Islet of Langerhans (tissue), 1 donor: ENCODE measurements at regions not wholly inside any gene's neighbourhood (a gene's known extent, or its start where the extent isn't known, plus 50 kb on each side); places are given as distances from the start of the nearest gene placed in this dataset.
"Not testable (repeated sequence)": the region's sequence is repeated elsewhere in the genome, so short reads cannot be mapped to it uniquely, and the experiment has no call there.

Experiments used
- FAIRE-seq: peaks from one replicate; lab custom pipeline; 2011; peaks lifted over from hg19 to GRCh38; lab: Jason Lieb, UNC

- FAIRE-seq = no peak
These were observed 53.8 kb downstream of the GJD2 start for GRCh38 chr15:34700891-34701427.

DNA sequence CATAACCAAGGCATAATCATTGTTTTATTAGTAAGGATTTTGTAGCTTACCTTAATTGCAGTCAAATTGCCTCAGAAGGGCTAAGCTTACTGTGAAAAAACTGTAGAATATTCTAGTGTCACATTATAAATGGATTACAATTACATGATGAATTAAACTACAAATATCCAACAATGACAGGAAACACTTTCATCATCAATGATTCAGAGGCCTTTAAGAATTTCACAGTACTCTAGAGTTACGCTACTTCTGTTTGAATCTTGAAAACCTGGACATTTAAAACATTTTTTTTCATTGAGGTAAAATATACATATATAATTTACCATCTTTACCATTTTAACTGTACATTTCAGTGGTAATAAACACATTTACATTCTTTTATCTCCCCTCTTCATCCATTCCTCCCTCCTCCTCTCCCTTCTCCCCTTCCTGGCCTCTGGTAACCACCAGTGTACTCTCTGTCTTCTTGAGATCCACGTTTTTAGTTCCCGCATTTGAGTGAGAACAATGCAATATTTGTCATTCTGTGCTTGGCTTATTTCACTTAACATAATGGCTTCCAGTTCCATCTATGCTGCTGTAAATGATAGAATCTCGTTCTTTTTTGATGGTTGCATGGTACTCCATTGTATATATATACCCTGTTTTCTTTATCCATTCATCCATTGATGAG lies 54.7 kb downstream of the GJD2 start:
- no peak for FAIRE-seq

- no peak for FAIRE-seq
These were observed 58.3 kb downstream of the GJD2 start for GRCh38 chr15:34696506-34696905.

DNA sequence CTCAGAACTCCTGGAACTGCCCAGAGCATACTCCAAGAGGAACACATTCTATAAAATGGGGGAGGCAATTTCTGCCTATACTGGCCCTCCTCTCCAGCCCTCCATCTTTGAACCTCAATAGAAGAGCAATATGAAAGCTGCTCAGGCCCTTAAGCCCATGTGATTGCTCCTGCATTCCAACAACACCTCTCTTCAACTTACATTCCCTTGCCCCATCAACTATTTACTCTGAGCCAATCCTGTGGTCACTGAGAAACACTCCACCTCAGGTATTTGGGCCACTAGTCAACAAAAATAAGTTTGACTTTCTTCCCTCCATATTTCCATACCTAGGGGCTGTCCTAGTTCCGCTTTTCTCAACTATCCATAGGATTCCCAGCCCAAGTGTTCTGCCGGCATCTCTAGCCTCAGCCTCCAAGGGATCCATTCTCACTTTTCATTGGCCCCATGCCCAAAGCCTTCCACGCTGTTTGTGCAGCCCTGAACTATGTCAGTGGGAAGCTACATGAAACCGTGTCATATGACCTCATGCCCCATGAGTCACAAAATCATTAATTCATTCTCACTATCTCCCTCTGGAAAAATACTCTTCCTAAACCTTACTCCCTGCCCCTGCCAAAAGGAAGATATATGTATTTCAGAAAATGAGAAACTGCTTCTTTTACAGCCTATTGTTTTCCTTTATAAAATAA lies 61.6 kb downstream of the GJD2 start:
- no peak for FAIRE-seq

GRCh38 chr15:34691034-34691433 lies 63.8 kb downstream of the GJD2 start:
- no peak for FAIRE-seq

DNA sequence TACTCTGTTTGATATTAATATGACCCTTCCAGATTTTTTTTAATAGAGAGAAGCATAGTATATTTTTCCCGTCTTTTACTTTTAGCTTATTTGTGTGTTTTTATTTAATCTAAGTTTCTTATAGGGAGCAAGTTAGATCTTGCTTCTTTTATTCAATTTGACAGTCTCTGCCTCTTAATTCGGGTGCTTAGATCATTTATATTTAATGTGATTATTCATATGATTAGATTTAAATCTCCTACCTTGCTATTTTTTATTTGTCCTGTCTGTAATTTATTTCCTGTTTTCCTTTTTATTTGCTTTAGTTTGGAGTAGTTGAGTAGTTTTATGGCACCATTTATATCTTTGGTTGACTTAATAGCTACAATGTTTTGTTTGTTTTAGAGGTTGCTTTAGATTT lies 66.1 kb downstream of the GJD2 start:
- no peak for FAIRE-seq

DNA sequence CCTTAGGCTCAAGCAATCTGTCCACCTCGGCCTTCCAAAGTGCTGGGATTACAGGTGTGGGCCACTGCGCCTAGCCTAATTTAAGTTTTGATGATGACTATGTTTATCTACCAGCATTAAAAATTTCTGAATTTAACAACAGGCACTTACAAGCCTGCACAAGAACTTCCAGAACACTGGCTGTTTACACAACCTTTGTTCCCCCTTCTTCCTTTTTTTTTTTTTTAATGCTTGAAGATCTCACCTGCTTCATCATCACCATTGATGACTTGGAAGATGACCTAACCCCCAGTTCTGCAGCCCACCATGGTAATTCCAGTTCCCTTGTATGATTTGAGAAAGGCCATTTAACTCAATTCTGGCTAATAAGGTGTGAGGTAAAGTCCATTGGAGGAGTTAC lies 70.4 kb downstream of the GJD2 start:
- FAIRE-seq = no peak

GRCh38 chr15:34682674-34683073 lies 72.1 kb downstream of the GJD2 start:
- FAIRE-seq = no peak

- no peak for FAIRE-seq
These were observed 75.5 kb downstream of the GJD2 start for GRCh38 chr15:34679291-34679690.

GRCh38 chr15:34673241-34673640 lies 81.6 kb downstream of the GJD2 start:
- FAIRE-seq = no peak

DNA sequence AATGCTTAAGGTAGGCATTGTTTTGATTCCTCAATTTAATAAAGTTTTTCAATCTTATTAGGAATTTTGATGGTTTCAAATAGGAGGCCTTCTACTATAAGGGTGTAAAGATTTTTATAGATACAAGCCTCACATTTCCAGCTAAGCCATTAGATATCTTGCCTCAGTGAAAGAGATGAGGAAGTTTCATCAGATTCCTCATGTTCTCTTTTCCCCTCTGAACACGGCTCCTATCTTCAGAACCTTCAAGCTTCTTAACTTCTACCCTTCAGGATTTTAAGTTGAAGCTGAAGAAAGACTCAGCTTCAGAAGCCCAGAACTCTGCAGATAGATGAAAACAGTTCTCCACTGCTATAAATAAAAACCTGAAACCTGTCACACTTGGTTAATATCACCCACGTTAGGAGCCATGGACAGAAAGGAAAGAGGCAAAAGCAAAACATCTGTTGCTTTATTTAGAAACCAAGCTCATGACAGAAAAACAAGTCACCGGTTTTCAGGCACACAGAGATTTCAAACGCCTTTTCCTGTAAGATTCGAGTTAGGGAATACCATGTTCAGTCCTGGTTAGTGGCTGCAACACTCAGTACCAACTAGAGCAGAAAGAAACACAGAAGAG lies 82.2 kb upstream of the GOLGA8B start:
- FAIRE-seq = no peak

DNA sequence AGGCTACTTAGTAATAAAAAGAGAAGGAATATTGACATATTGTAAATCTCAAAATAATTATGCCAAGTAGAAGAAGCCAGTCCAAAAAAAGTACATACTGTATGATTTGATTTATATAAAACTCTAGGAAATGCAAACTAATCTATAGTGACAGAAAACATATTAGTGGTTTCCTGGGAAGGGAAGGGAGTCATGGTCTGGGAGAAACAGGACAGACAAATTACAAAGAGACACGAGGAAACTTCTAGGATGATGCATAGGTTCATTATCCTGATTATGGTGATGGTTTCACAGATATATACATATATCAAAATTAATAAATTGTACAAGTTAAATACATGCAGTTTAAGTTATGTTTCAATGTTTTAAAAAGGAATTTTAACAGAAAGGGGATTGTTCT lies 81.0 kb upstream of the GOLGA8B start:
- no peak for FAIRE-seq

GRCh38 chr15:34663101-34663500 lies 79.7 kb upstream of the GOLGA8B start:
- no peak for FAIRE-seq

DNA sequence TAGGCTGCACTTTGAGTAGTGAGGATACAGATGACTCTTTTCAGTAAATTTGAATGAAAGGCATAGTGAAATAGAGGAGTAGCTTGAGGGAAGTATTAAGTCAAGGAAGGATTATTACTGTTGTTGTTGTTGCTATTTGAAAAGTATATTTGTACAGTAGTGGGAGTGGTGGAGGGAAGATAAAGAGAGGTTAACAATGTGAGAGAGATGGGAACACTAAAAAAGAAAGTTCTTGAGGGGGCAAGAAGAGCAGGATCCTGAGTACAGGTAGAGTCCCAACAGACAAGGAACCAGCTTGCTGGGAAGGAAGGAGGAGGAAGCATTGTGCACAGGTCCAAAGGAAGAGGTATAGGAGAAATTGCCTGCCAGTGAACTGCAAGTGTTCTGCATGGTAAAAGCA lies 75.6 kb upstream of the GOLGA8B start:
- FAIRE-seq = no peak

- FAIRE-seq = no peak
These were observed 74.1 kb upstream of the GOLGA8B start for GRCh38 chr15:34657469-34658127.

DNA sequence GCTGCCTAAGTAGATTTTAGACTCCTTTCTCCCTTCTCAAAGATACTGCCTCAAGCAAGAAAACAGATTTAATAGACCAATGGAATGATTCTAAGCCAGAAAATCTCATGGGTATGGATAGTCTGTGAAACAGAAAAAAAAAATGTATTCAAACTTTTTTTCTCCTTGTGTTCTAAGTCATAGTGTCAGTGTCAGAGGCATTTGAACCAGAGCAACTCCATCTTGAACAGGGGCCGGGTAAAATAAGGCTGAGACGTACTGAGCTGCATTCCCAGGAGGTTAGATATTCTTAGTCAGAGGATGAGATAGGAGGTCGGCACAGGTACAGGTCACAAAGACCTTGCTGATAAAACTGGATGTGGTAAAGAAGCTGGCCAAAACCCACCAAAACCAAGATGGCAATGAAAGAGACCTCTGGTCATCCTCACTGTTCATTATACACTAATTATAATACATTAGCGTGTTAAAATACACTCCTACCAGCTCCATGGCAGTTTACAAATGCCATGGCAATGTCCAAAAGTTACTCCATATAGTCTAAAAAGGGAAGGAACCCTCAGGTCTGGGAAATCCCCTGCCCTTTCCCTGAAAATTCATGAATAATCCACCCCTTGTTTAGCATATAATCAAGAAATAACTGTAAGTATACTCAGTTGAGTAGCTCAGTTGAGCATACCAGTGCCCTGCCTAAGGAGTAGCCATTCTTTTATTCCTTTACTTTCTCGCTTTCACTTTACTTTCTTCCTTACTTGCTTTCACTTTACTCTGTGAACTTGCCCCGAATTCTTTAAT lies 72.8 kb upstream of the GOLGA8B start:
- FAIRE-seq = no peak

DNA sequence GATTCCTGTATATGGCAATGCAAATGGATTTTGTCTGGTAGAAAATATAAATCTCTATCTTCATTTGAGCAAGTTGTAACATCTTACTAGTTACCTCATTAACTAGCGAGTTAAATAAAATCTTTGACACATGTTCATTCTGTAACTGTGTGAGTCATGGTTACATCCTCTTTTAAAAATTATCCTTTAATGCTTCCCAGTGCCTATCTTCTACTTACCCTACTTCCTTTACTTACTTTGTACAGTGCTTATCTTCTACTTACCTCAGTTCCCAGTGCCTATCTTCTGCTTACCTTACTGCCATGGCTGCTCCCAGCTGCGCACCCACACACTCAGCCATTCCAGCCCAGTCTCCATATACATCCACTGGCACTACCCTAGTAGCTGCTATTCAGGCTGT lies 71.9 kb upstream of the GOLGA8B start:
- FAIRE-seq = peak; percentile 13

DNA sequence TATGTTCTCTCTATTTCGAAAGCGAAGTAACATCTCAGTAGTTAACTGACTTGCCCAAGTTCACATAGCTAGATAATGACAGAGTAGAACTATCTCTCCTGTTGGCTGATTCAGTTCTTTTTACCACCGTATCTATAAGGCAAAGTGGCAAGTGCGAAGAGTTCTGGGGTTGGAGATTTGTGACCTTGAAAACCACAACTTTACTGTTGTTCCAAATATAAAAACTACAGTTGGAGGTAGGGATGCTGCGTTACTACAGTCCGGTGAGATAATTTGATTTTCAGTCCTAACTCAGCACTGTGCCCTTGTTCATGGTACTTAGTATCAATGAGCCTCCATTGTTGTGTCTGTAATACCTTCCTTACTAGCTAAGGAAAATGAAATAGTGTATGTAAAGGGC lies 71.2 kb upstream of the GOLGA8B start:
- FAIRE-seq = no peak

DNA sequence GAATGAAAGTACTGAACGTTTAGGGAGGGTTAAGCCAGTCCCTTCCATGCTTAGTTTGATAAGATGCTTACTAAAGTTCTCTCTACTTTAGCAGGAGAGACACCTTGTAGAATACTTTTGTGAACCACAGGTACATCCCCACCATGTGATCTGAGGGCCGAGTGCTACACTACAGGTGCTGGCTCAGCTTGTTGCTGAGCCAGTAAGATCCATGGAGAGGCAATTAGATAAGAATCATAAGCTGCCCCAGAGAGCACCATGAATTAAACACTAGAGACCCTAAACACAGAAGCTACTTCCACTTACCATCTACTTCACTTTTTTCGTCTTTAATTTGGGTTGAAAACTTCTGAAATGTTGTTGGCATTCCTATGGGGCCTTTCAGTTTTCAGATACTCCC lies 70.5 kb upstream of the GOLGA8B start:
- FAIRE-seq = no peak

GRCh38 chr15:34653326-34653725 lies 69.9 kb upstream of the GOLGA8B start:
- not testable (repeated sequence) for FAIRE-seq

- FAIRE-seq = no peak
These were observed 69.2 kb upstream of the GOLGA8B start for GRCh38 chr15:34652726-34653033.

DNA sequence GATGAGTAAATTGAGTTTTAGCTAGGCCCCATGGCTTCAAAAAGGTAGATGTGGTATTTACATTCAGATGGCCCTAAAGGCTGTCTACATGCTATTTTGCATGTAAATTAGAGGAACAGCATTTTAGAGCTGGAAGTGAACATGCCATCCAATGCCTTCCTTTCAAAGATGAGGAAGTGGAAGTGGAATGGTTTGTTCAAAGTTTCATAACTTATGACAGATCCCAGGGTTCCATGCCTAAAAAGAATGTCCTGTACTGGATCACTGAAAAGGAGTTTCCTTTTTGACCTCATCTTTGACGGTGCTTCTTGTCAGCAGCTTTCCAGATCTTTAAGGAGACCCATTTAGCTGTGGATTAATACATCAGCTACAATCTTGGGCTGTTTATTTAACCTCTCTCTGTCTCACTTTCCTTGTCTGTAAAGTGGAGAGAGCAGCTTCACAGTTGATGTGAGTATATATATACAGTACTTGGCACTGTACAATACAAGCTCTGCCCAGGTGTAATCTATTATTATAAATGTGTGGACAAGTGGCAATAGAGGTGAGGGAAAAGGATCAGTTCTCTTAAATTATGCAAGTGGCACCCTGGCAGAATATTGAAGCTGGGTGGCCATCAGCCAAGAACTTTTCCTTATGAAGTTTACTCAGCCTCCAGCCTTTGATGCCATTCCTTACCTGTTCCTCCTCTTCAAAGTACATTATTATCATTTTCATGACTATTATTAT lies 68.7 kb upstream of the GOLGA8B start:
- FAIRE-seq = no peak
